HG02885 (cell line): ENCODE measurements at regions not wholly inside any gene's neighbourhood (a gene's known extent, or its start where the extent isn't known, plus 50 kb on each side); places are given as distances from the start of the nearest gene placed in this dataset.
A peak's percentile ranks its signal among the peaks of the same experiment; 100 is the strongest.
"Not testable (repeated sequence)": the region's sequence is repeated elsewhere in the genome, so short reads cannot be mapped to it uniquely, and the experiment has no call there.

Experiments used
- ATAC-seq: cut with Tn5 transposase; IDR thresholded peaks from one replicate; pipeline ENCODE4 v1.9.1; 2021; ENCODE audit warnings: mild to moderate bottlenecking; ENCODE audit not compliant: unreplicated experiment, poor library complexity

- not testable (repeated sequence) for ATAC-seq
Observed at GRCh38 chr4:183044924-183045640, 54.0 kb upstream of the WWC2 start.

- no peak for ATAC-seq
Observed at GRCh38 chr4:183038436-183038835, 60.6 kb upstream of the WWC2 start.

- ATAC-seq: no peak
Observed at GRCh38 chr4:183035726-183036415, 63.2 kb upstream of the WWC2 start.

- no peak for ATAC-seq
Observed at GRCh38 chr4:183035256-183035655, 63.8 kb upstream of the WWC2 start.

GRCh38 chr4:183030823-183031222 lies 68.2 kb upstream of the WWC2 start:
- ATAC-seq: no peak

GRCh38 chr4:183030309-183030708 lies 68.7 kb upstream of the WWC2 start:
- no peak for ATAC-seq

GRCh38 chr4:183029365-183029764 lies 69.7 kb upstream of the WWC2 start:
- ATAC-seq: no peak

- ATAC-seq: no peak
Observed at GRCh38 chr4:183026701-183027100, 72.4 kb upstream of the WWC2 start.

- ATAC-seq: no peak
Observed at GRCh38 chr4:183022617-183023016, 76.4 kb upstream of the WWC2 start.

GRCh38 chr4:183017962-183018361 lies 81.1 kb upstream of the WWC2 start:
- no peak for ATAC-seq

- ATAC-seq: no peak
Observed at GRCh38 chr4:183014361-183015084, 84.5 kb upstream of the WWC2 start.

- no peak for ATAC-seq
Observed at GRCh38 chr4:183013730-183014002, 85.4 kb upstream of the WWC2 start.

- ATAC-seq: no peak
Observed at GRCh38 chr4:183012879-183013729, 86.0 kb upstream of the WWC2 start.

- no peak for ATAC-seq
Observed at GRCh38 chr4:183011213-183011907, 87.7 kb upstream of the WWC2 start.

GRCh38 chr4:183008492-183008891 lies 90.6 kb upstream of the WWC2 start:
- ATAC-seq: no peak

- not testable (repeated sequence) for ATAC-seq
Observed at GRCh38 chr4:183004370-183004769, 87.2 kb upstream of the DCTD start.

- no peak for ATAC-seq
Observed at GRCh38 chr4:182994171-182994570, 77.0 kb upstream of the DCTD start.

- peak; percentile 77 for ATAC-seq
Observed at GRCh38 chr4:182978152-182978827, 61.1 kb upstream of the DCTD start.

- peak; percentile 58 for ATAC-seq
Observed at GRCh38 chr4:182975806-182976205, 58.6 kb upstream of the DCTD start.

GRCh38 chr4:182973941-182974340 lies 56.8 kb upstream of the DCTD start:
- no peak for ATAC-seq
